Smooth muscle cell (in vitro differentiated cells): ENCODE measurements at regions not wholly inside any gene's neighbourhood (a gene's known extent, or its start where the extent isn't known, plus 50 kb on each side); places are given as distances from the start of the nearest gene placed in this dataset.

ENCODE experiments used
- DNase-seq: peaks from one replicate; lab custom pipeline; 2025; ENCODE audit not compliant: unreplicated experiment; lab: John Stamatoyannopoulos, UW
- H2AFZ ChIP-seq: fragments of 200-600 bp; sonication (generic); 2 replicates; pipeline ENCODE4 v1.6.0; 2016; ENCODE audit warnings: antibody characterized with exemption, low read depth, mild to moderate bottlenecking
- H3F3A ChIP-seq: fragments of 200-600 bp; sonication (generic); 2 replicates; pipeline ENCODE4 v1.6.0; 2017; ENCODE audit warnings: antibody characterized with exemption, low read depth
- H3K27ac ChIP-seq: fragments of 200-600 bp; sonication (generic); 2 replicates; pipeline ENCODE4 v1.5.1; 2016; ENCODE audit warnings: low read depth, mild to moderate bottlenecking
- H3K27me3 ChIP-seq: fragments of 200-600 bp; sonication (generic); 2 replicates; pipeline ENCODE4 v1.6.1; 2016; ENCODE audit warnings: low read depth, mild to moderate bottlenecking
- H3K36me3 ChIP-seq: fragments of 200-600 bp; sonication (generic); 2 replicates; pipeline ENCODE4 v1.5.1; 2016; ENCODE audit warnings: low read depth
- H3K4me1 ChIP-seq: fragments of 200-600 bp; sonication (generic); 2 replicates; pipeline ENCODE4 v1.5.1; 2016; ENCODE audit warnings: low read depth
- H3K4me2 ChIP-seq: fragments of 200-600 bp; sonication (generic); 2 replicates; pipeline ENCODE4 v1.6.0; 2016; ENCODE audit warnings: mild to moderate bottlenecking
- H3K4me3 ChIP-seq: fragments of 200-600 bp; sonication (generic); 2 replicates; pipeline ENCODE4 v1.5.1; 2016; ENCODE audit warnings: mild to moderate bottlenecking
- H3K79me2 ChIP-seq: fragments of 200-600 bp; sonication (generic); 2 replicates; pipeline ENCODE4 v1.6.0; 2016; ENCODE audit warnings: low read depth, mild to moderate bottlenecking
- H3K9ac ChIP-seq: fragments of 200-600 bp; sonication (generic); 2 replicates; pipeline ENCODE4 v1.6.0; 2016; ENCODE audit warnings: low read depth
- H3K9me3 ChIP-seq: fragments of 200-600 bp; sonication (generic); replicated peaks from 2 replicates; pipeline ENCODE4 v1.5.1; 2016; ENCODE audit warnings: low read depth
- H4K20me1 ChIP-seq: fragments of 200-600 bp; sonication (generic); 2 replicates; pipeline ENCODE4 v1.6.0; 2016; ENCODE audit warnings: low read depth
- WGBS: methylation state at CpG from one replicate; pipeline ENCODE4 v1.1.7; 2016; ENCODE audit warnings: low lambda C conversion rate; 5-methylcytosine and 5-hydroxymethylcytosine counted together
- TF ChIP-seq, protein P1 (sequence below): fragments of 200-600 bp; sonication (generic); IDR thresholded peaks from 2 replicates; pipeline ENCODE4 v1.5.1; 2017; ENCODE audit warnings: borderline replicate concordance, mild to moderate bottlenecking, antibody characterized with exemption; ENCODE audit not compliant: insufficient read depth, poor library complexity, severe bottlenecking

DNA sequence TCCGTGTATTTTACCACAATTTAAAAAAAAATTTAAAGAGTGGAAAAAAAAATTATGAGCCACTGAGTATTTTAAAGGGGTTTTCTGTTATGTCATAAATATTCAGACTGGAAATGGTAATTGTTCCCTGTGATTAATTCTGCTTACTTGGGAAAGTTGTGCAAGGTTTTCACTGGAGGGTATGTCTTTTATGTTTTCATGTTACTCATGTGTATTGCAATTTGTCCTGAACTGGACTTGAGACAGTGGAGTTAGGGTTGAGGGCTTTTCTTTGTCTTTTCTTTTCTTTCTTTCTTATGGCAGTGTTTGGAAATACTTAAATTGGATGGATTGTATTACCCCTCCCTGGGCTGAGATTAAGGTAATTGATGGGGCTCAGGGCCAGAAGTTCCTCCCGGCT lies 257.7 kb downstream of the BAMBI start:
- no peaks in the 10 kb centered on the region for H3K9me3 ChIP-seq
- no peak overlapping the region for H3K27ac ChIP-seq
- H3K4me1 ChIP-seq = peaks cover under 1% of the 10 kb centered on the region
- H2AFZ ChIP-seq = no peak overlapping the region
- no peak overlapping the region for H3K9ac ChIP-seq
- TF ChIP-seq, protein P1, sequence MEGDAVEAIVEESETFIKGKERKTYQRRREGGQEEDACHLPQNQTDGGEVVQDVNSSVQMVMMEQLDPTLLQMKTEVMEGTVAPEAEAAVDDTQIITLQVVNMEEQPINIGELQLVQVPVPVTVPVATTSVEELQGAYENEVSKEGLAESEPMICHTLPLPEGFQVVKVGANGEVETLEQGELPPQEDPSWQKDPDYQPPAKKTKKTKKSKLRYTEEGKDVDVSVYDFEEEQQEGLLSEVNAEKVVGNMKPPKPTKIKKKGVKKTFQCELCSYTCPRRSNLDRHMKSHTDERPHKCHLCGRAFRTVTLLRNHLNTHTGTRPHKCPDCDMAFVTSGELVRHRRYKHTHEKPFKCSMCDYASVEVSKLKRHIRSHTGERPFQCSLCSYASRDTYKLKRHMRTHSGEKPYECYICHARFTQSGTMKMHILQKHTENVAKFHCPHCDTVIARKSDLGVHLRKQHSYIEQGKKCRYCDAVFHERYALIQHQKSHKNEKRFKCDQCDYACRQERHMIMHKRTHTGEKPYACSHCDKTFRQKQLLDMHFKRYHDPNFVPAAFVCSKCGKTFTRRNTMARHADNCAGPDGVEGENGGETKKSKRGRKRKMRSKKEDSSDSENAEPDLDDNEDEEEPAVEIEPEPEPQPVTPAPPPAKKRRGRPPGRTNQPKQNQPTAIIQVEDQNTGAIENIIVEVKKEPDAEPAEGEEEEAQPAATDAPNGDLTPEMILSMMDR = no peak
- H4K20me1 ChIP-seq = no peaks in the 10 kb centered on the region
- H3K4me2 ChIP-seq = no peak overlapping the region
- no peak overlapping the region for H3K4me3 ChIP-seq
- H3K27me3 ChIP-seq = no peaks in the 10 kb centered on the region
- 83% methylated on average over 2 of the region's 2 CpGs for WGBS
- H3K79me2 ChIP-seq = no peaks in the 10 kb centered on the region
- no peaks in the 10 kb centered on the region for H3K36me3 ChIP-seq
- no peaks in the 10 kb centered on the region for H3F3A ChIP-seq
- DNase-seq = no peak

- Histone ChIP-seq H3K27me3 (no peaks in the 10 kb centered on the region), H3K4me3 (no peak overlapping the region), H3K4me2 (no peak overlapping the region), H2AFZ (no peak overlapping the region), H3K27ac (no peak overlapping the region), H3K9me3 (no peaks in the 10 kb centered on the region), H3K9ac (no peak overlapping the region), H3F3A (no peaks in the 10 kb centered on the region), H3K79me2 (no peaks in the 10 kb centered on the region), H3K36me3 (no peaks in the 10 kb centered on the region), H3K4me1 (peaks cover 12% of the 10 kb centered on the region), H4K20me1 (no peaks in the 10 kb centered on the region)
- 95% methylated on average over 7 of the region's 7 CpGs for WGBS
- DNase-seq = no peak
- TF ChIP-seq, protein P1 = no peak
Measured at GRCh38 chr10:28937959-28938358, 260.6 kb downstream of the BAMBI start.

- Histone ChIP-seq H3K4me3 (no peak overlapping the region), H3K9me3 (no peaks in the 10 kb centered on the region), H3K4me2 (peak overlapping the region; percentile 62), H3K79me2 (no peaks in the 10 kb centered on the region), H3K4me1 (peaks cover 12% of the 10 kb centered on the region), H3F3A (no peaks in the 10 kb centered on the region), H3K27me3 (no peaks in the 10 kb centered on the region), H3K27ac (peak overlapping the region; percentile 76), H2AFZ (no peak overlapping the region), H4K20me1 (no peaks in the 10 kb centered on the region), H3K9ac (peak overlapping the region; percentile 8), H3K36me3 (no peaks in the 10 kb centered on the region)
- 52% methylated on average over 1 of the region's 1 CpG for WGBS
- TF ChIP-seq, protein P1 = no peak
- DNase-seq = no peak
Measured at GRCh38 chr10:28938745-28939144, 261.4 kb downstream of the BAMBI start.
